Esophagus squamous epithelium (tissue), 5 donors: ENCODE measurements at regions not wholly inside any gene's neighbourhood (a gene's known extent, or its start where the extent isn't known, plus 50 kb on each side); places are given as distances from the start of the nearest gene placed in this dataset.

Source experiments
- DNase-seq: peaks from one replicate; lab custom pipeline; 2025; lab: John Stamatoyannopoulos, UW
- H3K27ac ChIP-seq, 4 donors: fragments of 200-600 bp; sonication (generic); one replicate each; pipeline ENCODE4 v1.5.1; 2016 to 2019; ENCODE audit warnings: mild to moderate bottlenecking in 1 of 4
- H3K27me3 ChIP-seq, 4 donors: fragments of 200-600 bp; sonication (generic); 1 replicate in 3 of 4; 2 replicates in 1 of 4; pipeline versions ENCODE4 v1.5.1 to v1.6.0; 2017 to 2021; ENCODE audit warnings: antibody characterized with exemption in 1 of 4
- H3K36me3 ChIP-seq, 3 donors: fragments of 200-600 bp; sonication (generic); one replicate each; pipeline ENCODE4 v1.5.1; 2016 to 2019
- H3K4me1 ChIP-seq, 3 donors: fragments of 200-600 bp; sonication (generic); one replicate each; pipeline ENCODE4 v1.5.1; 2017 to 2019
- H3K4me3 ChIP-seq, 4 donors: fragments of 200-600 bp; sonication (generic); 1 replicate in 3 of 4; 2 replicates in 1 of 4; pipeline ENCODE4 v1.5.1; 2016 to 2019; ENCODE audit warnings: mild to moderate bottlenecking in 2 of 4, moderate library complexity in 1 of 4
- H3K9me3 ChIP-seq, 3 donors: fragments of 200-600 bp; sonication (generic); one replicate each; pipeline ENCODE4 v1.5.1; 2016 to 2019
- CTCF ChIP-seq, 6 experiments: fragments of 450-650 bp in 4 of 6; fragments of 200-600 bp in 2 of 6; sonication (generic) in 2 of 6; IDR thresholded peaks; one replicate each; pipeline ENCODE4 v1.5.1; 2016 to 2019; ENCODE audit warnings: antibody characterized with exemption in 6 of 6, mild to moderate bottlenecking in 4 of 6, moderate library complexity in 4 of 6
- POLR2A ChIP-seq, 4 donors: fragments of 450-650 bp; IDR thresholded peaks; one replicate each; pipeline ENCODE4 v1.6.1; 2017; ENCODE audit warnings: antibody characterized with exemption in 4 of 4, mild to moderate bottlenecking in 4 of 4, moderate library complexity in 3 of 4
- WGBS, 2 donors: methylation state at CpG; one replicate each; pipeline ENCODE4 v1.1.5; 2018; 5-methylcytosine and 5-hydroxymethylcytosine counted together
- intact Hi-C: fragments of 100-400 bp; cut with DNase I; formaldehyde crosslinking; loops from one replicate; pipeline ENCODE4 v1.15.0; 2022
- donor health status: DM: yes; HTN: yes; CAD: no.

GRCh38 chr20:41923624-41924023 is 305.4 kb upstream of the CHD6 start:
- Histone ChIP-seq H3K27me3 (peaks cover 0 to 17% (median 0%) of the 10 kb centered on the region in 4 donors), H3K36me3 (no peaks in the 10 kb centered on the region), H3K27ac (no peak overlapping the region), H3K4me1 (peaks cover 0 to 8% (median 0%) of the 10 kb centered on the region in 3 donors), H3K9me3 (no peaks in the 10 kb centered on the region), H3K4me3 (no peak overlapping the region)
- 27 to 33% methylated on average over 1 of the region's 1 CpG for WGBS, 2 donors
- no peak for DNase-seq
- intact Hi-C loops = no loop called here
- no peak for TF ChIP-seq CTCF (IDR thresholded peaks at IDR 0.05)
- no peak for TF ChIP-seq POLR2A (IDR thresholded peaks at IDR 0.05)

GRCh38 chr20:41913146-41913545 is 295.0 kb upstream of the CHD6 start:
- H3K27me3 ChIP-seq = peaks cover 0 to 5% (median 0%) of the 10 kb centered on the region in 4 donors
- H3K4me1 ChIP-seq = no peaks in the 10 kb centered on the region
- TF ChIP-seq POLR2A (IDR thresholded peaks at IDR 0.05) = no peak
- TF ChIP-seq CTCF (IDR thresholded peaks at IDR 0.05) = no peak
- no peak overlapping the region for H3K27ac ChIP-seq
- intact Hi-C loops = no loop called here
- H3K9me3 ChIP-seq = peaks cover 0 to 5% (median 0%) of the 10 kb centered on the region in 3 donors
- no peak overlapping the region for H3K4me3 ChIP-seq
- DNase-seq = no peak
- no peaks in the 10 kb centered on the region for H3K36me3 ChIP-seq

GRCh38 chr20:41910558-41910957 is 292.4 kb upstream of the CHD6 start:
- no peaks in the 10 kb centered on the region for H3K36me3 ChIP-seq
- 52 to 67% methylated on average over 1 of the region's 1 CpG for WGBS, 2 donors
- H3K4me1 ChIP-seq = no peaks in the 10 kb centered on the region
- no peak overlapping the region for H3K4me3 ChIP-seq
- TF ChIP-seq POLR2A (IDR thresholded peaks at IDR 0.05) (no peak), CTCF (IDR thresholded peaks at IDR 0.05) (no peak)
- no peaks in the 10 kb centered on the region for H3K27me3 ChIP-seq
- intact Hi-C loops = no loop called here
- no peak overlapping the region for H3K27ac ChIP-seq
- no peak for DNase-seq
- peaks cover 0 to 5% (median 0%) of the 10 kb centered on the region in 3 donors for H3K9me3 ChIP-seq

- H3K9me3 ChIP-seq = no peaks in the 10 kb centered on the region
- no peak for TF ChIP-seq POLR2A (IDR thresholded peaks at IDR 0.05)
- no peak for TF ChIP-seq CTCF (IDR thresholded peaks at IDR 0.05)
- no peak overlapping the region for H3K27ac ChIP-seq
Observed at GRCh38 chr20:41905199-41905598, 287.0 kb upstream of the CHD6 start.

GRCh38 chr20:41903586-41903985 is 285.4 kb upstream of the CHD6 start:
- WGBS, 2 donors = 40 to 57% methylated on average over 4 of the region's 4 CpGs
- TF ChIP-seq POLR2A (IDR thresholded peaks at IDR 0.05) = no peak
- TF ChIP-seq CTCF (IDR thresholded peaks at IDR 0.05) = no peak
- no peaks in the 10 kb centered on the region for H3K4me1 ChIP-seq
- H3K27ac ChIP-seq = no peak overlapping the region
- H3K27me3 ChIP-seq = no peaks in the 10 kb centered on the region
- H3K9me3 ChIP-seq = no peaks in the 10 kb centered on the region
- intact Hi-C loops = no loop called here
- no peak overlapping the region for H3K4me3 ChIP-seq
- no peaks in the 10 kb centered on the region for H3K36me3 ChIP-seq
- DNase-seq = no peak

More at GRCh38 chr20:41905199-41905598, 287.0 kb upstream of the CHD6 start:
- Histone ChIP-seq H3K4me3 (no peak overlapping the region), H3K27me3 (no peaks in the 10 kb centered on the region), H3K4me1 (no peaks in the 10 kb centered on the region), H3K36me3 (no peaks in the 10 kb centered on the region)
- intact Hi-C loops = no loop called here
- DNase-seq = no peak
- WGBS, 2 donors = 61 to 88% methylated on average over 4 of the region's 4 CpGs
